Kidney capillary endothelial cell (primary cell): ENCODE measurements at regions not wholly inside any gene's neighbourhood (a gene's known extent, or its start where the extent isn't known, plus 50 kb on each side); places are given as distances from the start of the nearest gene placed in this dataset.
"Not testable (repeated sequence)": the region's sequence is repeated elsewhere in the genome, so short reads cannot be mapped to it uniquely, and the experiment has no call there.

ENCODE experiments used
- DNase-seq: peaks from one replicate; pipeline ENCODE4 v3.0.0-alpha.2; 2018; ENCODE audit warnings: low spot score

DNA sequence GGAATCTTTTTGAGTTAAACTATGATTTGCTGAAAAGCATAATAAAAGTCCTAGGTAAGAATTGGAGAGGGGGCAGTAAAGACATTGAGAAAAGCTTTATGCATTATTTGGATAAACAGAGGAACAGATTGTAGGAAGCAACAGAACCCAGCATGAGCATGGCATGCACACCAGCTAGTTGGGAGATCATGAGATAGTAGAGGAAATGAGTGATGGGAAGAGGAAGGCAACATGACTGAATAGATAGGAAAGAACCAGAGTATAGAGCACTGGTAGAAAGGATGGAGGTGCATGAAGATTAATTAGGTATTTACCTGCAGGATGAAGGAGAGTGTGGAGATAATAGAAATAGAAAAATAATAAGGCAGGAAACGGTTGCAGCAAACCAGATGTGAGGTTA is 248.5 kb upstream of the LMO3 start:
- no peak for DNase-seq

DNA sequence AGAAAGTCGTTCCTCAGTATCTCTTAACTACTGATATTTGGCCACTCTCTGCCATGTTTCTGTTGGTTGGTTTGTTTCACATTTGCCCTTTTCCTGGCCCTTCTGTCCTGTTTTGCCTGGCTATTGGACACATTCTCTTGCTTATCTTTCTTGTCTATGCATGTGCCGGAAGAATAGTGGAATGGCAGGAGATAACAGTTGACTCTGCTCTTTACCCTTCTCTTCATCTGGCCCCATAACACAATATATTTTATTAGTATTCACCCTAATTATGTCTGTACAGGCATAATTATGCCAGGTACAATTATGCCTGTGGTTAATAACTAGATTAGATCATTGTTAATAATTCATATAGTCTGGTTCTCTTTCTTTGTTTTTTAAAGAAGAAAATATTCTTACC is 243.5 kb upstream of the LMO3 start:
- no peak for DNase-seq

DNA sequence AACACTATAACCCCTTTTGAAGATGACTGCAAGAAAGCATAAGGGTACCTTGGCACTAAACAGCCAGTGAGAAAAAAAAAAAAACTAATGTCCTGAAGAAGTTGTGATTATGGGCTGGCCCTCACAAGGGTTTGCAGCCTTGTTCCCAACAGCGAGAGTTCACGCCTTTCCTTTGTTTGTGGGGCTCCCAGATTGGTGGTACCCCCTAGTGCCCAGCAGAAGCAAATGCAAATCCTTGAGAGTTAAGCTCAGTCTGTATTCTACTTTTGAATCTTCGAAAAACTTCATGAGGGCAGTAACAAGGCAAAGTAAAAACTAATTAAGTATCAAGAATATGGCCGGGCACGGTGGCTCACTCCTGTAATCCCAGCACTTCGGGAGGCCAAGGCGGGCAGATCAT is 238.9 kb upstream of the LMO3 start:
- no peak for DNase-seq

DNA sequence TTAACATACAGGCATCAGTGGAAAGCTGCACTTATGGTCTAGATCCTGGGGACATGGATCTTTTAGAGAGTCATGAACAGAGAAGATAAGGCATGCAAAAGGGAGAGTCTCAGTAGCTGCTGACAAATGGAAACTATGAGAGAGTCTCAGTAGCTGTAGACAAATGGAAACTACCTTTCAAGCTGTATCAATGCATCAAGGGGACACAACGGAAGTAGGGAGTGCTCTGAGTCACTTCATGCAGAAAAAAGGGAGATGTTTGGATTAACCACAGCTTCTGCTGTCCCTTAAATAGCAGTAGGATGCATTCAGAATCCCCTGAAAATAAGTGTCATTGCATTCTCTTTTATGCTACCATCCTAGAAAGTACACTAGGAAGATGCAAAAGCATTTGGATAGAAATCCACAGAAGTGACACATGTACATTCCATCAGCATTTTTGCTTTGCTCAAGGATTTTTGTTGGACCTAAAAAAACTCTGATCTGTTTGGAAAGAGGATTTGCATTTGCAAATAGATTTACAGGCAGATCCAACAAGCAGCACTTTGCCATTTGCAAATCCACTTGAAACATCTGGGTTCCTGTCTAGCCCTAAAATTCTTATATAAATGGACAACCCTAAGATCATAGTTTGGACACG is 227.5 kb upstream of the LMO3 start:
- no peak for DNase-seq

DNA sequence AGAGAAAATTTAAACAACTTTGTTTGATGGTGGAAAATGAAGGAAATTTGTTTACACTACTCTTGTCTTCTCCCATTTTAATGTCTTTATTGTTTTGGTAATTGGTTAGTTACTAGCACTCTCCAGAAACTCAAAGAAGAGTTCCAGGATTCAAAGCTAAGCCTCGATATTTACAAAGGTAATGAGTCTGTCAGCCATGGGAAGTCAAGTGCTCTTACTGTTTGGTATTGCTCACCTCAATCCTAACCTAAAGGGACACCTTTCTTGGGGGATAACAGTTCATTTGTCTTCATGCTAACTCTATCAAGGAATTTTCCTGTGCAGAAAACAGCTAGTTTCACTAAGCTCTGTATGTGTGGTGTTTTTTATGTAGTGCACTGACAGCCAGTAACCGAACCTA is 222.9 kb upstream of the LMO3 start:
- no peak for DNase-seq

DNA sequence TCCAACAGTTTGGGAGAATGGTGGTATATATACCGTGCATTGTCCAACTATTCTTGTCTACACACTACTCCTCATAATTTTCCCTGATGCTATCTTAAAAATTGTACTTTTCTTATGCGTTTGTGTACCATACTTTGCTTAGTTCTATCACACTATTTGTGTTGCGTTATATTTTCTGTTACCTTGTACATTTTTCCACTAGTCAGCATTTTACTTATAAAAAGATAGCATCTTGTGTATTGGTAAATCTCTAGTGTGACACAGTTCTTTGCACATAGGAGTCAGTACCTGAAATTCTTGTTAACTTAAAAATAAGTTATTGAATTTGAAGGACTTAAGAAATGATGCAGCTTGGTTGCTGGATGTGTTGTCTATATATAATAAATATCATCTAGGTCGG is 201.8 kb upstream of the LMO3 start:
- no peak for DNase-seq

DNA sequence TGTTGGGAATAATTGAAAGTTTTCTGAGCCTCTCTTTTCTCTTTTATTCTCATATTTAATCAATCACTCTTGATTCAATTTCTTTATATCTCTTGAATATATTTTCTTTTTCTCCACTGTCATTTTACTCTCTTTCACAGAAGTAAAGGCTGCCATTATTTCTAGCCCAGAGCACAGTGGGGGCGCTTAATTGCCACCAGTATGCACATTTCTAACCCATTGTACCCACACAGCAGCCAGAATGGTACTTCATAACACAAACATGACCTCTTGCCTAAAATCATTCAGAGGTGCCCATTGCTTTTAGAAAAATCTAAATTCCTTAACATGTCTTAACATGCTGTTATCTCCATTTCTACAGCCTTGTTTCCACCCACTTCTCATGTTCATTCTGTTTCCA is 190.2 kb upstream of the LMO3 start:
- DNase-seq = no peak

DNA sequence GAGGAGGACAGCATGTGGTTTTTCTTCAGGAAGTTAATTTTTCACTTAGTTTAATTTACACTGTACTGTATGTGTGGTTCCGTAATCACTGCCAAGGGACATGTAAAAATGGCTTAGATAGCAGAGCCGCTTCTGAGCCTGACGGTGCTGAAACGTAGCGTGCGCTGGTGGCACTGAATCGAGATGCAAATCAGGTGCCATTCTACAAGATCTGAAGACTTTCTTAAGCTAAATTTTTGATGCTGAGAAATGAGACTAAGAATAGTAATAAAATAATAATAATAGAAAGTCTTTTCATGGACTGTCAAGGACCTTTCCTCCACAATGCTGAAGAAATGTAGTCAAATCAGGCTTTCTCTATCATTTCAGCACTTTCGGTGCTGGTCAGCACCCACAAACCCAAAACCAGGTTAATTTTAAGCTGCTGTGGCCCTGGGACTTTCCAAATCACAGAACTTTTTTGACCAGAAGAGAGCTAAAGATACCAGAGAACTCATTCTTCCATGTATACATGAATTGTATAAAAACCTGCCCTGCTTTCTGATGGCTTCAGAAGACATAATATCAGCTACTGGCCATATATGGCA is 183.3 kb upstream of the LMO3 start:
- DNase-seq = no peak

DNA sequence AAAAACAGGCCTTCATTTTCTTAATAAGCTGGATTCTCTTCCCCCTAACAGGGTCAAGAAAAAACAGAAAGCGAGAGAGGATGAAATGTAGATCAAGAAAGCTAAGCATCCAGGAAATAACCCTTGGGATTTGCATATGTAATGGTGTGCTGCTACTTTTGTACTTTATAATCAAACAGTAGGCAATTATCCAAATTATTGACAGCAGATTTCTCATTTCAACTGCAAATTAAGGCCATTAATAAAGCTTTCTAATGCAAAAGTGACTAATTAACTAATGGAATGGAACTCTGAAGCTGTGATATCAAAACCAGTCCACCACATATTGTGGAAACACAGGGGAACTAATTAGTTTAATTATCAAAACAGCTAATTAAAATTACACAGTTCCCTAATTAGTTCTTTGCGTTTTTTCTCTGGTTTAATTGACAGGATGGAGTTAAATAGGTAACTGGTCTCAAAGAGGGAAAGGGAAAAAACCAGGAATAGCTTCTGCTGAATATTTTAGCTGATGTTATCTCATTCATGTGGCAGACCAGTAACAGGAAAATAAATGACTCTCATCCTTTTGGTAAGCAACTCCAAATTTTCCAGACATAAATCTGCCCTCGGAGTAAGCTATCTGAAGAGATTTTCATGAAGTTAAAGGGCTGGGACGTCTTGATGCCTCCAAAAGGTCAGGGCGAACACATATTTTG is 182.7 kb upstream of the LMO3 start:
- no peak for DNase-seq

DNA sequence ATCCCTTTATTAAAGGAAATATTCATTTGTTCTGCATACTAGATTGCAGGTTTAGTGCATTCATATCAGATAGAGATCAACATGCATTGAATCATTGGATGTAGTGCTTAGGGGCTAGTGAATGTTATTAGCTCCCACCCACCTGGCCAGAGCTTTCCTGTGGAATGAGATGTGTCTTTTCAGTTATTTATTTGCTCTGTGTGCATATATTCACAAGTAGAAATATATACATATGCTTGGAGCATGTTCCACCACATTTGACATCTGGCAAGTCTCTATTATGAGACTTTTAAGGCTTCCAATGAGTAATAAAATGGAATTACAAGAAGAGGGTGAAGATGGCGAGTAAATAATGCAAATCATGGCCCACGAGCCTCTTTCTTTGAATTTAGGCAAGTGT is 180.0 kb upstream of the LMO3 start:
- no peak for DNase-seq

DNA sequence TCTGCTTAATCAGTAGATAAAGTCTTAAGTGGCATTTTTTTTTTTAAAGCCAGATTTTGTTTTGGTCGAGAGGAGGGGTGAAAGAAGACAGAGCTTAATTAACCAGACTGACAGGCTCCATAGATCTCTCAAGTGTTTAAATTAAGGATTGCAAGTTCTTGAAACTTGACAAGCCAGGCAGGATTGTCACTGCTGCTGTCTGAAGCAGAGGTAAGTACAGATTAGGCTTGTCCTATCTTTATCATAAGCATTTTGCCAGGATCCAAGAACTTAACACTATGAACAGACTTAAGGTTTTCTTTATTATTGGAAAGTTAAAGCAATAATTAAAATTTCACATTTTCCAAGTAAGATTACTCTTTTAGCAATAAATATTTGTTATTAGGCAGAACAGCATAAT is 179.6 kb upstream of the LMO3 start:
- no peak for DNase-seq

DNA sequence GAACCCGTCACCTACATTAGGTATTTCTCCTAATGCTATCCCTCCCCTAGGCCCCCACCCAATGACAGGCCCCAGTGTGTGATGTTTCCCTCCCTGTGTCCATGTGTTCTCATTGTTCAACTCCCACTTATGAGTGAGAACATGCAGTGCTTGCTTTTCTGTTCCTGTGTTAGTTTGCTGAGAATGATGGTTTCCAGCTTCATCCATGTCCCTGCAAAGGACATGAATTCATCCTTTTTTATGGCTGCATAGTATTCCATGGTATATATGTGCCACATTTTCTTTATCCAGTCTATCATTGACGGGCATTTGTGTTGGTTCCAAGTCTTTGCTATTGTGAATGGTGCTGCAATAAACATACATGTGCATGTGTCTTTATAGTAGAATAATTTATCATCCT is 163.2 kb upstream of the LMO3 start:
- not testable (repeated sequence) for DNase-seq

DNA sequence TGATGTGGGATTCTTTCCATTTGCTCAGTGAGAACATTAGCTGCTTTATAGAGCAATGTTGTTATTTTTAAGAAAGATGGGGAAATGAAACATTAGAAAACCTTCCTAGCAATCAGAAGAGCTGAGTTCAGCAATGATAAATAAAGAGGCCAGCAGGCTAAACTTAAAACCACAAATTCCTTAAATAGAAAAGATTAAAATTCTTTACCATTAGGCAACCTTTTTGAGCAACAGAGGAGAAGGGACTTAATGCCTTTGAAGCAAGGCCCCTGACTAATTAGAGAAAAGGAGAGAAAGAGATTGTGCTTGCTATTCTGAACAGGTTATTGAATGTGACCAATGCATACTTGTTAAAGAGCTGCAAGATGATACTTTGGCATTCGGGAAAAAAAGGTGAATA is 160.8 kb upstream of the LMO3 start:
- no peak for DNase-seq

DNA sequence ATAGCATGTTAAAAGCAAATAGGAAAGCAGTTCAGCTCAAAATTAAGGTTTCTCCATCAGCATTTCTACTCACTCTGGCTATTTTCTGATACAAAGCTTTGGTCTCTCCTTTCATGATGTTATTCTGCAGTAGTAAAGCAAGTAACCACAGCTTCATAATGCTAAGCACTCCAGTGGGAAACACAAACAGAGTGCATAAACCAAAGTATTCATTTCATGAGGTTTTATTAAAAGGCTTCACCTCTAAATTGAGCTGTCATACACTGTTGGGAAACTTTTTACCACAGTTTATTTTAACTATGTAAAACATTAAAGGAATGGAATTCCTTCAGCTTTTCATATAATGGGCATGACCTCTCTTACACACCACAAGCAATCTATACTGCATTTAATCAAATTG is 157.9 kb upstream of the LMO3 start:
- no peak for DNase-seq

DNA sequence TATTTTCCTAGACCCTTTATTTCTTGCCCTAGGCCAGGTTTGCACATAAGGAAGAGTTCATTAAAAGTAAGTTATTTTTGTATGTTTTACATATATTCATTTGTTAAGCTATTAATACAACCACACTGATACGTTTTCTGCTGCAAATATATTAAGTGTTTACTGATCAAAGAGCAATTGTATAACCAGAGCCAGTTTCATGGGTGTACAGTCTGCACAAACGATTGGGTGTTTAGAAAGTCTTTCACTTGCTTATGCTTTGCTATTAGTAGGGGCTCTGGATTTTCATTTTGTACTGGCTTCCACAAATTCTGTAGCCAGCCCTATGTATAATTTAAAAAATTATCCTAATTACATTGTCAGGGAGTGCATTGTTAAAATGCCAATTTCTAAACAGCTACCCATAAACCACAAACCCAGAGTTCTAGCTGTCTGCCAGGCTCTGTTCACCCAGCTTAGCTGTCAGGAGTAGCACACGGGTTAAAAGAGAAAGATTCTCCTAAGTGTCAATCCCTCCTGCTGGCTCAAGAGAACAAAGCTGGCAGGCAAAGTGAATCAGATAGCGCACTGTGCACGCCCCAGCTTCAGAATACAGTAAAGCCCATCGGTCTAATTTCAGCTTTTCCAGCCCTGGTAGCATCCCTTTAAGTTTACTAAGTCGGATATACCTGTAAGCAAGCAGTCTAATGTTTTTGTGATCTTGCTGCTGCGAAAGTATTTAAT is 151.0 kb upstream of the LMO3 start:
- no peak for DNase-seq

DNA sequence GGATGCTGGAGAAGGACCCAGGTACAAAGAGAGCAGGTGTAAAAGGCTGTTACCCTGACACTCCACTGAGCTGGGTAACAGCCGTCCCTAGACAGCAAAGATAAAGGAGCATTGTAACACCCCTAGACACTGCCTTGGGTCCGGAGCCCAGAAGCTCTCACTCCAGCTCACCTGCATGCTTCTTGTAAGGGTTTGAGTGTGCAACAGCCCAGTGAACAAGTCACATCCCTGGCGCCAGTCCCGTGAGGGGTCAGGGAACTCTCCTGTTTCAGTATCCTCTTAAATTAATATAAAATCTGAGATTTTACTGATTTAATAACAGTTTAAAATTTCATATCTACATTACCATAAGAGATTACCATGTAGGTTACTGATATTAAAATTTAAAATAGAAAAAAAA is 124.8 kb upstream of the LMO3 start:
- DNase-seq = no peak

DNA sequence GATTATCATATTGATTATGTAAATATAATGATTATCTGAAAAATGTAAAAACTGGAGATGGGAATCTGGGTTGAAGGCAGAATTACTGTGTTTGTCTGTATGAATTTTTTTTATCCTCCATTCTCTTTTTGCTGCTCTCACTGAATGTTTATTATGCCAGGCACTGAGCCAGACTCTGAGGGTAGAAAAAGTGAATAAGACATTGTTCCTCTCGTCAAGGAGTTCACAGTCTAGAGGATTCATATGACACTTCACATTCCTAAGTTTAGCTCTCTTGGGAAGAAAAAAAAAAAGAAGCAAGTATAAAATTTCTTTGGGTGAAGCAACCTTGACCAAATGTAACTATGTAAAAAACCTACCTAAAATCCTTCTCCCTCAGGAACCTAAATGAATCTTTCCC is 120.9 kb upstream of the LMO3 start:
- no peak for DNase-seq

DNA sequence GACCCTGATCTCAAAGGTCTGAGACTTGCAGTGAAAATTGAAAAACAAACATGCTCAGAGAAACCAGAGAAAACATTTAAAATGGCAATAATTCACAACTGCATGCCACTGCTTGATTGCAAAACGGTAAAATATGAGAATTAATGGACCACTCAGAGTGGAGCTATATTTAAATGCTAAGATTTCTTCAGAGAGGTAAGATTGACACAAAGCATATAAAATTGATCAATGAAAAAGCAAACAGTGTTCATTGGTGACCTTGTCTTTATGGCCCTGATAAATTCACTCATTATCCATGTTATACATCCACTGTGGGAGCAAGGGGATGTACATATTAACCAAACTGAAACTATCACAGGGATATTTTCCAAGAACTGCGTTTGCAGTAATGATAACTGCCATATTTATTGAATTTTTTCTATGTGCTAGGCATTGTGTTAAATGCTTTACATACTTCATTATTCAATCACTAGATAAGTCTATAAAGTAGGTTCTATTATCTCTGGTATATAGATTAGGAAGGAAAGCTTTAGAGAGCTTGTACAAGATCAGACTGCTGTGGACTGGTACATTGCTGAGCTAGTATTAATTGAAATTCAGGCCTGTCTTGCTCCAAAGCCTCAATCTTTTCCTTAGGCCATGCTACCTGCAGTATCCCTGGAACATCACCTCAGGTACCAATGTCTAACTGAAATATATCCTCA is 113.9 kb upstream of the LMO3 start:
- no peak for DNase-seq

DNA sequence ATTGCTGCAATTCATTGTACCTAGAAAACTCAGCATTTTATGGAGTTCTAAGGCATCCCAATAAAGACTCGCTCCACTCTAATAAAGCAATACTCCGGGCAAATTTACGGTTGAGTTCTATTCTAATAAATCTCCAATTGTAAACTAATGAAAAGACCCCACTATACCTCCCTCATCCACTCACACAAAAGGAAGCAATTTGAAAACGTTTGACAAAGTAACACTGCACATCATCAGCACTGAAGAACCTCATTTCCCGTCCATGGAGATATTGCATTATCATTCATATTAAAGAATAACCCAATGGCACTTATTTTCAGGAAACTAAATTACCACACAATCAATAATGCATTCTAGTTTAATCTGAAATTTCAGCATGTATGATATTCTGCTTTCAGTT is 111.0 kb upstream of the LMO3 start:
- DNase-seq = no peak

DNA sequence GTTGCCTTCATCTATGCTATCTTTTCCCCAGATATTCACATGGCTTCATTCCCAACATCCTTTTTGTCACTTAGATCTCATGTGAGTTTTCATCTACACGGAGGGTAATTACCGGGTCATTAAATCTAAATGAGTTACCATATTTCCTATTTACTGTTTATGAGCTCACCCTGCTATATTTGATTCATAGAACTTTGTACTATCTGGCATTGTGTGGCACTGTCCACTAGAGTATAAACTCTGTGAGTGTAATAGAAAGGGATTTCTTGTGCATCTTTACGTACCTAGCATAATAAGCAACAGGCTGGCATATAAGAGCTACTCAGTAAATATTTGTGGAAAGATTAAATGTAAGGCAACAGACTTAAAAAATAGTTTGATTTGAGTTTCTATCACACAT is 86.1 kb upstream of the LMO3 start:
- no peak for DNase-seq

DNA sequence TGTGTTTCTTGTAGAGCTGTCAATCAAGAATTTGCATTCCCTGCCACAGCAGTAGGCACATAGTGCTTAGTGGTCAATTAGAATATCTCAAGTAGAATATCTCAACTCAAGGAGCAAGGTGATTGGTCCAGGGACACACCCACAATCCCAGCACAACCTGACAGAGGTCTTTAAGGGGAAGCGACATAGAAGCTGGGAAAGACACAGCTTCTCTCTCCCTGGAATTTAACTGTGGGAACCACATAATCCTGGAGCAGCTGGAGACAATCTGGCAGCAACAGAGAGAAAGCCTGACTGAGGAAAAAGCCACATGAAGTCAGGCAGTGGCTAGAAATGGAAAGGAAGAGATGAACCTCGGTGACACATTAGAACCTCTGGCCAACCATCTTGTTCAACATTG is 85.7 kb upstream of the LMO3 start:
- no peak for DNase-seq

DNA sequence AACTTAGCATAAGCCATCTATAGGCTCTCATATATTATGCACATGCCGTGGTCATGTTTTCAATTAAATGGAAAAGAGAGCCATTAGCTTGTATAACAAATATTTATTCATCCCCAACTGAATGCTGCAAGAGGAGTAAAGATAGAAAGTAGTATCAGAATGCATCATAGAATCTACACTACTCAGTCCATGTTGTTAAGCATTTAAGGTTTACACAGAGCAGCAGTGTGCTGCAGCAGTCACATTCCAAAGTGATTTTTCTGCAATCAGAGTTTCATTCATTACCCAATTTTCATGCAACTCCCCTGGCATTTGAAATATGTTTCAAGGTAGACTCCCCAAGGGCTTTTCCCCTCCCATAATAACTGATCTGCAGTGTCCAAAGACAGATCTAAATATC is 82.2 kb upstream of the LMO3 start:
- no peak for DNase-seq

DNA sequence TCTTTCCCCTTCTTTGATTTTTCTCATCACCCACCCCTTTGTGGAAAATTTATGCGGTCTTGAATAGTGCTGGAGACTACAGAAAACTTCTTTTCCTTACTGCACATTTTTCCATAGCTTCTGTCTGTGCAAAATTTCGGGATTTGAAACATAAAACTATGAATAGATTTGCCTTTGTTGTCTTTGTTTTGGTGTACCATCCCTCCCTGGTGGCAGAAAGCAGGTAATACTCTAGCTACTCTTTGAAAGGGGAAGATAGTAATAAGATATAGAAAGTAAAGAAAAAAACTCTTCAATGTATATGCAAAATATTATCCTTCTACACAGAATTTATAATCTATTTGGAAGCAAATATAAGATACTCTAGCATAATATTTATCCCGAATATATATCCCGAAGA is 79.1 kb upstream of the LMO3 start:
- DNase-seq = no peak
